Liver (tissue), 8 donors: ENCODE measurements at regions not wholly inside any gene's neighbourhood (a gene's known extent, or its start where the extent isn't known, plus 50 kb on each side); places are given as distances from the start of the nearest gene placed in this dataset.

ENCODE experiments used
- DNase-seq: peaks from one replicate; pipeline ENCODE4 v3.0.0-alpha.2; 2017; ENCODE audit warnings: low spot score
- H3K27ac ChIP-seq, 2 donors: one replicate each; pipeline ENCODE4 v1.7.0; 2013; ENCODE audit warnings: inconsistent platforms in 2 of 2, low read length in 2 of 2, control low read depth in 1 of 2, low read depth in 1 of 2, mild to moderate bottlenecking in 1 of 2
- H3K27me3 ChIP-seq, 4 donors: one replicate each; pipeline versions ENCODE4 v1.6.1 to v1.7.0; 2013; ENCODE audit warnings: low read length in 3 of 4, inconsistent platforms in 1 of 4, mild to moderate bottlenecking in 1 of 4, moderate library complexity in 1 of 4; ENCODE audit not compliant: control insufficient read depth in 4 of 4, insufficient read depth in 4 of 4
- H3K36me3 ChIP-seq, 4 donors: one replicate each; pipeline versions ENCODE4 v1.6.1 to v1.7.0; 2013; ENCODE audit warnings: low read length in 3 of 4, mild to moderate bottlenecking in 3 of 4, low read depth in 1 of 4, moderate library complexity in 1 of 4; ENCODE audit not compliant: control insufficient read depth in 4 of 4, insufficient read depth in 3 of 4
- H3K4me1 ChIP-seq, 4 donors: one replicate each; pipeline versions ENCODE4 v1.6.1 to v1.7.0; 2013; ENCODE audit warnings: low read length in 3 of 4, mild to moderate bottlenecking in 3 of 4, moderate library complexity in 1 of 4; ENCODE audit not compliant: control insufficient read depth in 4 of 4, insufficient read depth in 4 of 4
- H3K4me3 ChIP-seq, 3 donors: one replicate each; pipeline versions ENCODE4 v1.6.1 to v1.7.0; 2013; ENCODE audit warnings: low read length in 3 of 3, control low read depth in 1 of 3, low read depth in 1 of 3, mild to moderate bottlenecking in 1 of 3
- H3K9ac ChIP-seq, 2 donors: one replicate each; pipeline ENCODE4 v1.7.0; 2013; ENCODE audit warnings: low read length in 2 of 2, mild to moderate bottlenecking in 2 of 2, moderate library complexity in 2 of 2, control low read depth in 1 of 2, low read depth in 1 of 2
- H3K9me3 ChIP-seq, 4 donors: one replicate each; pipeline versions ENCODE4 v1.6.1 to v1.7.0; 2013; ENCODE audit warnings: low read length in 3 of 4; ENCODE audit not compliant: control insufficient read depth in 4 of 4
- EGR1 ChIP-seq, 2 donors: IDR thresholded peaks; 2 replicates each; pipeline ENCODE4 v1.6.1; 2016 to 2018; ENCODE audit warnings: antibody characterized with exemption in 2 of 2, low read depth in 2 of 2
- FOXA1 ChIP-seq: IDR thresholded peaks from 2 replicates; pipeline ENCODE4 v1.6.1; 2016; ENCODE audit warnings: antibody characterized with exemption
- GABPA ChIP-seq, 2 donors: IDR thresholded peaks in 1 of 2; conservative IDR thresholded peaks in 1 of 2; 2 replicates each; pipeline ENCODE4 v1.6.1; 2016; ENCODE audit warnings: antibody characterized with exemption in 2 of 2, mild to moderate bottlenecking in 1 of 2, moderate library complexity in 1 of 2
- HNF4A ChIP-seq, 2 donors: conservative IDR thresholded peaks; 2 replicates each; pipeline ENCODE4 v1.6.1; 2016; ENCODE audit warnings: antibody characterized with exemption in 2 of 2, mild to moderate bottlenecking in 2 of 2
- HNF4G ChIP-seq: IDR thresholded peaks from 2 replicates; pipeline ENCODE4 v1.6.1; 2016; ENCODE audit warnings: antibody characterized with exemption
- JUND ChIP-seq, 2 donors: IDR thresholded peaks; 2 replicates each; pipeline ENCODE4 v1.6.1; 2016; ENCODE audit warnings: antibody characterized with exemption in 2 of 2
- NR2F2 ChIP-seq: IDR thresholded peaks from 2 replicates; pipeline ENCODE4 v1.6.1; 2016; ENCODE audit warnings: antibody characterized with exemption
- RAD21 ChIP-seq, 2 donors: IDR thresholded peaks; 2 replicates each; pipeline ENCODE4 v1.6.1; 2016; ENCODE audit warnings: antibody characterized with exemption in 2 of 2, mild to moderate bottlenecking in 2 of 2
- RXRA ChIP-seq, 2 donors: IDR thresholded peaks; 2 replicates each; pipeline ENCODE4 v1.6.1; 2017 to 2018; ENCODE audit warnings: antibody characterized with exemption in 2 of 2, mild to moderate bottlenecking in 1 of 2
- YY1 ChIP-seq: IDR thresholded peaks from 2 replicates; pipeline ENCODE4 v1.6.1; 2016; ENCODE audit warnings: antibody characterized with exemption, mild to moderate bottlenecking
- WGBS: extraction: QIAGEN DNeasy Blood & Tissue Kit; methylation state at CpG from one replicate; pipeline ENCODE4 v1.1.7; 2013; 5-methylcytosine and 5-hydroxymethylcytosine counted together
- TF ChIP-seq, protein P1 (sequence below): IDR thresholded peaks from 2 replicates; pipeline ENCODE4 v1.6.1; 2016; ENCODE audit warnings: antibody characterized with exemption
- TF ChIP-seq, protein P2 (sequence below): fragments of 150-350 bp; IDR thresholded peaks from 2 replicates; pipeline ENCODE4 v1.5.1; 2017; ENCODE audit warnings: improper control_type of control experiment, low read depth, low read length; ENCODE audit not compliant: missing input control
- TF ChIP-seq, protein P3 (sequence below): IDR thresholded peaks from 2 replicates; pipeline ENCODE4 v1.6.1; 2016; ENCODE audit warnings: antibody characterized with exemption
- TF ChIP-seq, protein P4 (sequence below): IDR thresholded peaks from 2 replicates; pipeline ENCODE4 v1.6.1; 2016; ENCODE audit warnings: antibody characterized with exemption
- TF ChIP-seq, protein P5 (sequence below): IDR thresholded peaks from 2 replicates; pipeline ENCODE4 v1.6.1; 2016; ENCODE audit warnings: antibody characterized with exemption, mild to moderate bottlenecking
- donor health status: healthy.
- donor health status: healthy.
- donor health status: healthy.
- donor health status: healthy.
- donor health status: healthy.

DNA sequence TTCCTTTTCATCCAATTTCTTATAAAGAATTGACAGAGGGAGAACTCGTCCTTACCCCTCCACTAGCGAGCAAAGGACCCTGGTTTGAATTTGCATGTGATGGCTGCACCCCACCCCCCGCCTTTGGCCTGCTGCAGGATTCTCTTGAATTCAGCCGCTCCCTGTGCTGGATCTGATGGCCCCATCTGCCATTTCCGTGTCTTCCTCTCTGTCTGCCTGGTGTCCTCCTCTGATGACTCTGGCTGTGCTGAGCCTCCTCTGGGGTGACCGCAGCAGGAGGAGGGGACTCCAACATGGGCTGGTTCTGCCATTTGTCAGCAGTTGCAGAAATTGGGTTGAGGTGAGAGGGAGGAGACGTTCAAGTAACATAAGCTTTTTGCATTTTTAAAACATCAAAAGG, 188.8 kb downstream of the DLL1 start:
- Histone ChIP-seq H3K36me3 (no peaks in the 10 kb centered on the region), H3K27me3 (no peaks in the 10 kb centered on the region), H3K4me3 (no peak overlapping the region), H3K9me3 (no peaks in the 10 kb centered on the region), H3K27ac (no peak overlapping the region), H3K9ac (no peak overlapping the region), H3K4me1 (no peaks in the 10 kb centered on the region)
- 86% methylated on average over 7 of the region's 7 CpGs for WGBS
- DNase-seq: peak; percentile 28
- TF ChIP-seq EGR1 (IDR thresholded peaks at IDR 0.05; ENCODE audit: low read depth in 2 of 2): no peak
- TF ChIP-seq NR2F2: no peak
- TF ChIP-seq, protein P1, sequence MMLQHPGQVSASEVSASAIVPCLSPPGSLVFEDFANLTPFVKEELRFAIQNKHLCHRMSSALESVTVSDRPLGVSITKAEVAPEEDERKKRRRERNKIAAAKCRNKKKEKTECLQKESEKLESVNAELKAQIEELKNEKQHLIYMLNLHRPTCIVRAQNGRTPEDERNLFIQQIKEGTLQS: no peak
- TF ChIP-seq YY1: no peak
- no peak for TF ChIP-seq GABPA (IDR thresholded peaks at IDR 0.05 in 1 of 2, conservative IDR thresholded peaks at IDR 0.05 in 1 of 2)
- TF ChIP-seq RAD21 (IDR thresholded peaks at IDR 0.05): no peak
- TF ChIP-seq, protein P2, sequence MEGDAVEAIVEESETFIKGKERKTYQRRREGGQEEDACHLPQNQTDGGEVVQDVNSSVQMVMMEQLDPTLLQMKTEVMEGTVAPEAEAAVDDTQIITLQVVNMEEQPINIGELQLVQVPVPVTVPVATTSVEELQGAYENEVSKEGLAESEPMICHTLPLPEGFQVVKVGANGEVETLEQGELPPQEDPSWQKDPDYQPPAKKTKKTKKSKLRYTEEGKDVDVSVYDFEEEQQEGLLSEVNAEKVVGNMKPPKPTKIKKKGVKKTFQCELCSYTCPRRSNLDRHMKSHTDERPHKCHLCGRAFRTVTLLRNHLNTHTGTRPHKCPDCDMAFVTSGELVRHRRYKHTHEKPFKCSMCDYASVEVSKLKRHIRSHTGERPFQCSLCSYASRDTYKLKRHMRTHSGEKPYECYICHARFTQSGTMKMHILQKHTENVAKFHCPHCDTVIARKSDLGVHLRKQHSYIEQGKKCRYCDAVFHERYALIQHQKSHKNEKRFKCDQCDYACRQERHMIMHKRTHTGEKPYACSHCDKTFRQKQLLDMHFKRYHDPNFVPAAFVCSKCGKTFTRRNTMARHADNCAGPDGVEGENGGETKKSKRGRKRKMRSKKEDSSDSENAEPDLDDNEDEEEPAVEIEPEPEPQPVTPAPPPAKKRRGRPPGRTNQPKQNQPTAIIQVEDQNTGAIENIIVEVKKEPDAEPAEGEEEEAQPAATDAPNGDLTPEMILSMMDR: no peak
- no peak for TF ChIP-seq FOXA1
- TF ChIP-seq HNF4G: no peak
- TF ChIP-seq, protein P3, sequence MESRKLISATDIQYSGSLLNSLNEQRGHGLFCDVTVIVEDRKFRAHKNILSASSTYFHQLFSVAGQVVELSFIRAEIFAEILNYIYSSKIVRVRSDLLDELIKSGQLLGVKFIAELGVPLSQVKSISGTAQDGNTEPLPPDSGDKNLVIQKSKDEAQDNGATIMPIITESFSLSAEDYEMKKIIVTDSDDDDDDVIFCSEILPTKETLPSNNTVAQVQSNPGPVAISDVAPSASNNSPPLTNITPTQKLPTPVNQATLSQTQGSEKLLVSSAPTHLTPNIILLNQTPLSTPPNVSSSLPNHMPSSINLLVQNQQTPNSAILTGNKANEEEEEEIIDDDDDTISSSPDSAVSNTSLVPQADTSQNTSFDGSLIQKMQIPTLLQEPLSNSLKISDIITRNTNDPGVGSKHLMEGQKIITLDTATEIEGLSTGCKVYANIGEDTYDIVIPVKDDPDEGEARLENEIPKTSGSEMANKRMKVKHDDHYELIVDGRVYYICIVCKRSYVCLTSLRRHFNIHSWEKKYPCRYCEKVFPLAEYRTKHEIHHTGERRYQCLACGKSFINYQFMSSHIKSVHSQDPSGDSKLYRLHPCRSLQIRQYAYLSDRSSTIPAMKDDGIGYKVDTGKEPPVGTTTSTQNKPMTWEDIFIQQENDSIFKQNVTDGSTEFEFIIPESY: no peak
- no peak for TF ChIP-seq RXRA (IDR thresholded peaks at IDR 0.05)

DNA sequence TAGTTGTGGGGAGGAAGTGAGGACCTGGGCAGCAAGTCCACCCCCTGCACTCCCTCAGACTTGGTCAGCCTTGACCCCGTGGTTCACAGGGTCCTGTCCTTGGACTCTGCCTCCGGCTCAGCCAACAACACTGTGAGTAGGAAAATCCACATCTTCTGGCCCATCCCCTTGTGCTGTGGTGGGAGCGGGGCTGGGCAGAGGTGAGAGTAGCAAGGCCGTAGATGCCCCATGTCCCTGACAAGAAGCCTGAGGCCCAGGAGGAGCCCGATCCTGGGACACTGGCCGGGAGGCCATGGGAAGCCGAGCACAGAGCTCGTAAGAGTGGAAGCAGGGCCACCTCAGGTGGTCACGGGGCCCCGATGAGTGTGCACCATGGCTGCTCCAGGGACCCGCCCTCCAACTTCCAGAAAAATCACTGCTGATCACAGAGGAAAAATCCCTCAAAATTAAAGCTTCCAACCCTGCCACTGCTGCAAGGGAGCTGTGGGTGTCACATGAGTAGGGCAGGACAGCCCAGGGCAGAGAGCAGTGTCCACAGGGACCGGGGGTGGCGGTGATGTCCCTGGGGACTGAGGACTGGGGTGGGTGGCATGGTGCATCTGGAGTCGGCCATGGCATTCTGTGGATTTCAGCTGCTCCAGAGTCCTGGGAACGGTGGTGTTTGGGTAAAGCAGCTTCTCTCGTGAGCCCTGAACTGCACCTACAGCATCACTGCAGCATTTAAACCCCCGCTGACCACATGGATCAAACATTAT, 189.4 kb downstream of the DLL1 start:
- DNase-seq: peak; percentile 20
- 95% methylated on average over 17 of the region's 17 CpGs for WGBS

More for the DNA sequence above, 189.4 kb downstream of the DLL1 start:
- Histone ChIP-seq H3K4me1 (no peaks in the 10 kb centered on the region), H3K9me3 (no peaks in the 10 kb centered on the region), H3K9ac (no peak overlapping the region), H3K27me3 (no peaks in the 10 kb centered on the region), H3K4me3 (no peak overlapping the region), H3K27ac (no peak overlapping the region), H3K36me3 (no peaks in the 10 kb centered on the region)
- TF ChIP-seq, protein P3: no peak
- TF ChIP-seq, protein P1: no peak
- TF ChIP-seq, protein P4, sequence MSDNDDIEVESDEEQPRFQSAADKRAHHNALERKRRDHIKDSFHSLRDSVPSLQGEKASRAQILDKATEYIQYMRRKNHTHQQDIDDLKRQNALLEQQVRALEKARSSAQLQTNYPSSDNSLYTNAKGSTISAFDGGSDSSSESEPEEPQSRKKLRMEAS: no peak
- TF ChIP-seq NR2F2: no peak
- TF ChIP-seq, protein P5, sequence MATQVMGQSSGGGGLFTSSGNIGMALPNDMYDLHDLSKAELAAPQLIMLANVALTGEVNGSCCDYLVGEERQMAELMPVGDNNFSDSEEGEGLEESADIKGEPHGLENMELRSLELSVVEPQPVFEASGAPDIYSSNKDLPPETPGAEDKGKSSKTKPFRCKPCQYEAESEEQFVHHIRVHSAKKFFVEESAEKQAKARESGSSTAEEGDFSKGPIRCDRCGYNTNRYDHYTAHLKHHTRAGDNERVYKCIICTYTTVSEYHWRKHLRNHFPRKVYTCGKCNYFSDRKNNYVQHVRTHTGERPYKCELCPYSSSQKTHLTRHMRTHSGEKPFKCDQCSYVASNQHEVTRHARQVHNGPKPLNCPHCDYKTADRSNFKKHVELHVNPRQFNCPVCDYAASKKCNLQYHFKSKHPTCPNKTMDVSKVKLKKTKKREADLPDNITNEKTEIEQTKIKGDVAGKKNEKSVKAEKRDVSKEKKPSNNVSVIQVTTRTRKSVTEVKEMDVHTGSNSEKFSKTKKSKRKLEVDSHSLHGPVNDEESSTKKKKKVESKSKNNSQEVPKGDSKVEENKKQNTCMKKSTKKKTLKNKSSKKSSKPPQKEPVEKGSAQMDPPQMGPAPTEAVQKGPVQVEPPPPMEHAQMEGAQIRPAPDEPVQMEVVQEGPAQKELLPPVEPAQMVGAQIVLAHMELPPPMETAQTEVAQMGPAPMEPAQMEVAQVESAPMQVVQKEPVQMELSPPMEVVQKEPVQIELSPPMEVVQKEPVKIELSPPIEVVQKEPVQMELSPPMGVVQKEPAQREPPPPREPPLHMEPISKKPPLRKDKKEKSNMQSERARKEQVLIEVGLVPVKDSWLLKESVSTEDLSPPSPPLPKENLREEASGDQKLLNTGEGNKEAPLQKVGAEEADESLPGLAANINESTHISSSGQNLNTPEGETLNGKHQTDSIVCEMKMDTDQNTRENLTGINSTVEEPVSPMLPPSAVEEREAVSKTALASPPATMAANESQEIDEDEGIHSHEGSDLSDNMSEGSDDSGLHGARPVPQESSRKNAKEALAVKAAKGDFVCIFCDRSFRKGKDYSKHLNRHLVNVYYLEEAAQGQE: no peak
- no peak for TF ChIP-seq HNF4A (conservative IDR thresholded peaks at IDR 0.05)
- no peak for TF ChIP-seq JUND (IDR thresholded peaks at IDR 0.05)
- no peak for TF ChIP-seq RAD21 (IDR thresholded peaks at IDR 0.05)
- TF ChIP-seq HNF4G: no peak
